ENCODE measurements at regions not wholly inside any gene's neighbourhood (a gene's known extent, or its start where the extent isn't known, plus 50 kb on each side); places are given as distances from the start of the nearest gene placed in this dataset.
"Not testable (repeated sequence)": the region's sequence is repeated elsewhere in the genome, so short reads cannot be mapped to it uniquely, and the experiment has no call there.

GRCh38 chr3:198103070-198103469 is 143.1 kb downstream of the LMLN start:
- not testable (repeated sequence) for H3K79me1 ChIP-seq (ENCODE audit: insufficient read depth, low read depth, low read length, poor library complexity, severe bottlenecking); H3K27ac Mint-ChIP-seq; H3K9me3 ChIP-seq (ENCODE audit: control insufficient read depth, low read depth, low read length); H3K36me3 Mint-ChIP-seq (ENCODE audit: insufficient read depth in 1 of 3, low read depth in 3 of 3); H3K56ac ChIP-seq (ENCODE audit: insufficient read length, low read depth, low read length); H3K4me3 Mint-ChIP-seq; H4K20me1 ChIP-seq (ENCODE audit: control insufficient read depth, insufficient read depth, insufficient read length); H2BK20ac ChIP-seq (ENCODE audit: low read depth, low read length, poor library complexity, severe bottlenecking); H3K23ac ChIP-seq (ENCODE audit: insufficient read length, low read depth, low read length); H3K4me1 Mint-ChIP-seq; H3K18ac ChIP-seq (ENCODE audit: insufficient read length, low read depth, low read length); H3K27me3 Mint-ChIP-seq (ENCODE audit: low read depth); H3K4me1 ChIP-seq (ENCODE audit: insufficient read depth, low read length); H2BK15ac ChIP-seq (ENCODE audit: low read depth, low read length); H4K91ac ChIP-seq (ENCODE audit: insufficient read length, low read depth, low read length); H3K27me3 ChIP-seq (ENCODE audit: insufficient read depth, low read length); H3T11ph ChIP-seq (ENCODE audit: low read length); H4K8ac ChIP-seq (replicated peaks; ENCODE audit: insufficient read length, low read depth, low read length); H3K4ac ChIP-seq (ENCODE audit: low read depth, low read length); H3K23me2 ChIP-seq (ENCODE audit: insufficient read length, low read depth, low read length, poor library complexity, severe bottlenecking); H3K79me2 ChIP-seq (ENCODE audit: insufficient read depth, low read length); H3K14ac ChIP-seq (ENCODE audit: insufficient read depth, low read length); H2BK120ac ChIP-seq (ENCODE audit: low read depth, low read length, poor library complexity, severe bottlenecking); H3K9me3 Mint-ChIP-seq; H3K9ac ChIP-seq (ENCODE audit: extremely low read depth, insufficient read length, low read length); H3K27ac ChIP-seq (ENCODE audit: insufficient read length, low read depth, low read length); H3K4me2 ChIP-seq (ENCODE audit: insufficient read depth, insufficient read length, low read length); H4K5ac ChIP-seq (ENCODE audit: insufficient read length, low read depth, low read length); H2BK5ac ChIP-seq (ENCODE audit: insufficient read length, low read length); H2BK12ac ChIP-seq (ENCODE audit: insufficient read length, low read depth, low read length); H2AK5ac ChIP-seq (ENCODE audit: insufficient read length, low read length); DNase-seq; H2AFZ ChIP-seq (ENCODE audit: low read length)
- no CpG with 5 or more reads among the region's 10 CpGs for WGBS (ENCODE audit: extremely low coverage, insufficient read length, low lambda C conversion rate)
